Stimulated activated CD4-positive, alpha-beta T cell treated with anti-CD3 and anti-CD28 coated beads, TNF-alpha, amount 100 ng/mL, for 24 hours (primary cell): ENCODE measurements at regions not wholly inside any gene's neighbourhood (a gene's known extent, or its start where the extent isn't known, plus 50 kb on each side); places are given as distances from the start of the nearest gene placed in this dataset.
A peak's percentile ranks its signal among the peaks of the same experiment; 100 is the strongest.

Source experiments
- DNase-seq, 3 experiments: peaks; one replicate each; pipeline ENCODE4 v3.0.0-alpha.2; 2020; ENCODE audit warnings: low read depth in 3 of 3

- no peak for DNase-seq
Observed at GRCh38 chr18:25962919-25963318, 127.5 kb downstream of the SS18 start.

- DNase-seq, result no peak
Observed at GRCh38 chr18:25962176-25962575, 128.2 kb downstream of the SS18 start.

- DNase-seq, result no peak
Observed at GRCh38 chr18:25957017-25957416, 133.4 kb downstream of the SS18 start.

- no peak for DNase-seq
Observed at GRCh38 chr18:25953111-25953510, 137.3 kb downstream of the SS18 start.

- DNase-seq, result no peak
Observed at GRCh38 chr18:25950321-25950720, 140.1 kb downstream of the SS18 start.

GRCh38 chr18:25946540-25946939 lies 143.9 kb downstream of the SS18 start:
- no peak for DNase-seq

GRCh38 chr18:25935356-25935755 lies 155.1 kb downstream of the SS18 start:
- no peak for DNase-seq

- DNase-seq, result no peak
Observed at GRCh38 chr18:25931126-25931525, 159.3 kb downstream of the SS18 start.

GRCh38 chr18:25929787-25930186 lies 160.6 kb downstream of the SS18 start:
- DNase-seq, result no peak

- DNase-seq, result no peak
Observed at GRCh38 chr18:25927830-25928229, 162.6 kb downstream of the SS18 start.

- DNase-seq, result no peak
Observed at GRCh38 chr18:25923193-25923592, 167.2 kb downstream of the SS18 start.

- DNase-seq, result peak; percentile 2 to 21 (median 16)
Observed at GRCh38 chr18:25921677-25922421, 168.6 kb downstream of the SS18 start.

- DNase-seq, result no peak
Observed at GRCh38 chr18:25915907-25916306, 174.5 kb downstream of the SS18 start.

- no peak for DNase-seq
Observed at GRCh38 chr18:25898965-25899364, 191.4 kb downstream of the SS18 start.

- no peak for DNase-seq
Observed at GRCh38 chr18:25896956-25897355, 193.5 kb downstream of the SS18 start.

GRCh38 chr18:25896178-25896780 lies 194.1 kb downstream of the SS18 start:
- no peak for DNase-seq

GRCh38 chr18:25895518-25895917 lies 194.9 kb downstream of the SS18 start:
- no peak for DNase-seq

GRCh38 chr18:25886283-25886682 lies 204.1 kb downstream of the SS18 start:
- DNase-seq, result no peak

GRCh38 chr18:25883091-25883490 lies 207.3 kb downstream of the SS18 start:
- no peak for DNase-seq

GRCh38 chr18:25881149-25881548 lies 209.3 kb downstream of the SS18 start:
- no peak for DNase-seq

GRCh38 chr18:25880441-25880840 lies 210.0 kb downstream of the SS18 start:
- no peak for DNase-seq

GRCh38 chr18:25876330-25876948 lies 214.0 kb downstream of the SS18 start:
- DNase-seq, result no peak

- DNase-seq, result no peak
Observed at GRCh38 chr18:25875551-25876240, 214.7 kb downstream of the SS18 start.
